WTC11 (cell line): ENCODE measurements at regions not wholly inside any gene's neighbourhood (a gene's known extent, or its start where the extent isn't known, plus 50 kb on each side); places are given as distances from the start of the nearest gene placed in this dataset.

Source experiments
- ATAC-seq: fragments of 200-7000 bp; cut with Tn5 transposase; 2 replicates; pipeline ENCODE4 v1.10.0; 2021; ENCODE audit warnings: mild to moderate bottlenecking, moderate library complexity
- CTCF ChIA-PET: fragments of 300-600 bp; sonication (Branson Sonifier 250); formaldehyde crosslinking; loops from one replicate; lab custom pipeline; 2021; ENCODE audit warnings: antibody characterized with exemption; lab: Charles Lee
- POLR2A ChIA-PET: fragments of 350-600 bp; sonication (Branson Sonifier 250); formaldehyde crosslinking; loops from one replicate; lab custom pipeline; 2021; ENCODE audit warnings: antibody characterized with exemption; lab: Charles Lee
- DNase-seq: peaks from one replicate; pipeline ENCODE4 v3.0.0; 2021; ENCODE audit warnings: low spot score
- H3K27ac Mint-ChIP-seq: 2 replicates; pipeline ENCODE4 v1.8.0; 2021; ENCODE audit warnings: mixed read lengths
- H3K27me3 Mint-ChIP-seq: 2 replicates; pipeline ENCODE4 v1.8.0; 2021; ENCODE audit warnings: low read depth, mild to moderate bottlenecking, moderate library complexity, mixed read lengths
- H3K36me3 Mint-ChIP-seq: 2 replicates; pipeline ENCODE4 v1.8.0; 2021; ENCODE audit warnings: mixed read lengths
- H3K4me1 Mint-ChIP-seq: 2 replicates; pipeline ENCODE4 v1.8.0; 2022; ENCODE audit warnings: mixed read lengths
- H3K4me3 Mint-ChIP-seq: 2 replicates; pipeline ENCODE4 v1.8.0; 2021; ENCODE audit warnings: mild to moderate bottlenecking, moderate library complexity, mixed read lengths
- H3K9me3 Mint-ChIP-seq: 2 replicates; pipeline ENCODE4 v1.8.0; 2021; ENCODE audit warnings: mixed read lengths
- AFF4 ChIP-seq: sonication (generic); formaldehyde crosslinking; IDR thresholded peaks from 2 replicates; pipeline ENCODE4 v1.8.1; 2023; ENCODE audit warnings: mild to moderate bottlenecking, missing genetic modification reagents, borderline replicate concordance
- ARID4B ChIP-seq: sonication (generic); formaldehyde crosslinking; IDR thresholded peaks from 2 replicates; pipeline ENCODE4 v1.8.0; 2023; ENCODE audit warnings: missing genetic modification reagents, mild to moderate bottlenecking, borderline replicate concordance
- CBFB ChIP-seq: sonication (generic); formaldehyde crosslinking; IDR thresholded peaks from 2 replicates; pipeline ENCODE4 v1.8.1; 2022; ENCODE audit warnings: mild to moderate bottlenecking, low read depth, missing genetic modification reagents
- E2F1 ChIP-seq: sonication (generic); formaldehyde crosslinking; IDR thresholded peaks from 2 replicates; pipeline ENCODE4 v1.8.0; 2022; ENCODE audit warnings: mild to moderate bottlenecking, missing genetic modification reagents
- EMX1 ChIP-seq: fragments of 250-450 bp; sonication (Bioruptor Pico); IDR thresholded peaks from 2 replicates; pipeline ENCODE4 v1.8.0; 2021; ENCODE audit warnings: mild to moderate bottlenecking
- GABPB1 ChIP-seq: sonication (generic); formaldehyde crosslinking; IDR thresholded peaks from 2 replicates; pipeline ENCODE4 v1.8.1; 2023; ENCODE audit warnings: mild to moderate bottlenecking, missing genetic modification reagents
- HMGXB4 ChIP-seq: sonication (generic); formaldehyde crosslinking; IDR thresholded peaks from 2 replicates; pipeline ENCODE4 v1.8.1; 2023; ENCODE audit warnings: mild to moderate bottlenecking, moderate library complexity, missing genetic modification reagents
- TEAD1 ChIP-seq: sonication (generic); formaldehyde crosslinking; IDR thresholded peaks from 2 replicates; pipeline ENCODE4 v1.8.0; 2022; ENCODE audit warnings: mild to moderate bottlenecking, missing genetic modification reagents
- ZBTB21 ChIP-seq: sonication (generic); formaldehyde crosslinking; IDR thresholded peaks from 2 replicates; pipeline ENCODE4 v1.8.1; 2023; ENCODE audit warnings: mild to moderate bottlenecking, missing genetic modification reagents, borderline replicate concordance
- ZBTB43 ChIP-seq: sonication (generic); formaldehyde crosslinking; IDR thresholded peaks from 2 replicates; pipeline ENCODE4 v1.8.1; 2023; ENCODE audit warnings: mild to moderate bottlenecking, missing genetic modification reagents
- ZNF121 ChIP-seq: sonication (generic); formaldehyde crosslinking; IDR thresholded peaks from 2 replicates; pipeline ENCODE4 v1.8.0; 2023; ENCODE audit warnings: missing genetic modification reagents
- ZNF219 ChIP-seq: sonication (generic); formaldehyde crosslinking; IDR thresholded peaks from 2 replicates; pipeline ENCODE4 v1.8.0; 2023; ENCODE audit warnings: missing genetic modification reagents, mild to moderate bottlenecking, borderline replicate concordance
- ZNF425 ChIP-seq: fragments of 250-450 bp; sonication (Bioruptor Pico); conservative IDR thresholded peaks from 2 replicates; pipeline ENCODE4 v1.9.0; 2021; ENCODE audit warnings: mild to moderate bottlenecking
- ZNF532 ChIP-seq: fragments of 250-450 bp; sonication (Bioruptor Pico); IDR thresholded peaks from 2 replicates; pipeline ENCODE4 v1.9.0; 2021; ENCODE audit warnings: mild to moderate bottlenecking, borderline replicate concordance
- ZNF671 ChIP-seq: fragments of 250-450 bp; sonication (Bioruptor Pico); IDR thresholded peaks from 2 replicates; pipeline ENCODE4 v1.8.0; 2021; ENCODE audit warnings: mild to moderate bottlenecking

GRCh38 chr3:135368781-135369180, 573.7 kb downstream of the EPHB1 start:
- ChIA-PET POLR2A (interaction anchor here (0.7 kb wide), 1 partner anchor 15 kb away, joined by 3 read pairs; no protein-coding TSS in a partner anchor), CTCF (interaction anchor here (0.7 to 1.4 kb wide), 3 partner anchors 10 to 574 kb away, joined by 3 to 5 read pairs (median 3); partner anchors contain the start of gene EPHB1)
- DNase-seq (no peak), ATAC-seq (no peak)
- no peak overlapping the region for H3K4me3 Mint-ChIP-seq
- no peaks in the 10 kb centered on the region for H3K36me3 Mint-ChIP-seq
- no peaks in the 10 kb centered on the region for H3K9me3 Mint-ChIP-seq
- TF ChIP-seq ZNF532 (no peak), AFF4 (CRISPR knock-in tag) (no peak), EMX1 (no peak), ZNF121 (CRISPR knock-in tag) (no peak), HMGXB4 (CRISPR knock-in tag) (no peak), ZBTB21 (CRISPR knock-in tag) (no peak), GABPB1 (no peak), ZNF219 (CRISPR knock-in tag) (no peak), E2F1 (CRISPR knock-in tag) (no peak)
- H3K4me1 Mint-ChIP-seq = peaks cover 23% of the 10 kb centered on the region
- no peaks in the 10 kb centered on the region for H3K27me3 Mint-ChIP-seq
- H3K27ac Mint-ChIP-seq = no peak overlapping the region

GRCh38 chr3:135374571-135374970, 579.5 kb downstream of the EPHB1 start:
- H3K27ac Mint-ChIP-seq = no peak overlapping the region
- no peaks in the 10 kb centered on the region for H3K36me3 Mint-ChIP-seq
- no peaks in the 10 kb centered on the region for H3K27me3 Mint-ChIP-seq
- DNase-seq = no peak
- CTCF ChIA-PET = no interaction called here
- H3K9me3 Mint-ChIP-seq = peaks cover 5% of the 10 kb centered on the region; the same call in 1 of the 2 replicates
- no peak overlapping the region for H3K4me3 Mint-ChIP-seq
- H3K4me1 Mint-ChIP-seq = peaks cover 5% of the 10 kb centered on the region; the same call in 1 of the 2 replicates
- ATAC-seq = no peak
- POLR2A ChIA-PET = no interaction called here
- no peak for TF ChIP-seq CBFB (CRISPR knock-in tag)
- no peak for TF ChIP-seq ZNF425 (CRISPR knock-in tag)
- TF ChIP-seq TEAD1 = no peak
- no peak for TF ChIP-seq ZNF671
- no peak for TF ChIP-seq ZBTB43 (CRISPR knock-in tag)
- TF ChIP-seq ARID4B (CRISPR knock-in tag) = no peak
